Epithelial cell of esophagus (primary cell): ENCODE measurements at regions not wholly inside any gene's neighbourhood (a gene's known extent, or its start where the extent isn't known, plus 50 kb on each side); places are given as distances from the start of the nearest gene placed in this dataset.

Source experiments
- DNase-seq: peaks from one replicate; pipeline ENCODE4 v3.0.0; 2010; ENCODE audit warnings: low read depth
- H3K4me3 ChIP-seq: 2 replicates; pipeline ENCODE4 v1.5.1; 2011; ENCODE audit warnings: mild to moderate bottlenecking, low read length, control low read depth
- TF ChIP-seq, protein P1 (sequence below): IDR thresholded peaks from 2 replicates; pipeline ENCODE4 v1.5.1; 2011; ENCODE audit warnings: low read depth, mild to moderate bottlenecking, low read length, control low read depth, inconsistent platforms; ENCODE audit not compliant: insufficient read depth; ENCODE audit errors: missing control alignments

DNA sequence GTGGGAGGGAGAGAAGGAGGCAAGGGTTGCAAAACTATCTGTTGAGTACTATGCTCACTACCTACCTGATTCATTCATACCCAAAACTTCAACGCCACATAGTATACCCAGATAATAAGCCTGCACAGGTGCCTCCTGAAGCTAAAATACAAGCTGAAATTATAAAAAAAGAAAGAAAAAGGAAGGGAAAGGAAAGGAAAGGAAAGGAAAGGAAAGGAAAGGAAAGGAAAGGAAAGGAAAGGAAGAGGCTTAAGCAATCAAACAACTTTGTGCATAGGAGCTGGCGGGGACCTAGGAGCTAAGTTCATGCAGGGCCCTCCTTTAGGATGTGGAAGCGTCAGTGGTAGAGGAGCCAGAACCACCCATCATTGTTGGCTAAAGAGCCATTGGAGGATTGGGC is 108.9 kb upstream of the SYNDIG1 start:
- no peak overlapping the region for H3K4me3 ChIP-seq
- TF ChIP-seq, protein P1, sequence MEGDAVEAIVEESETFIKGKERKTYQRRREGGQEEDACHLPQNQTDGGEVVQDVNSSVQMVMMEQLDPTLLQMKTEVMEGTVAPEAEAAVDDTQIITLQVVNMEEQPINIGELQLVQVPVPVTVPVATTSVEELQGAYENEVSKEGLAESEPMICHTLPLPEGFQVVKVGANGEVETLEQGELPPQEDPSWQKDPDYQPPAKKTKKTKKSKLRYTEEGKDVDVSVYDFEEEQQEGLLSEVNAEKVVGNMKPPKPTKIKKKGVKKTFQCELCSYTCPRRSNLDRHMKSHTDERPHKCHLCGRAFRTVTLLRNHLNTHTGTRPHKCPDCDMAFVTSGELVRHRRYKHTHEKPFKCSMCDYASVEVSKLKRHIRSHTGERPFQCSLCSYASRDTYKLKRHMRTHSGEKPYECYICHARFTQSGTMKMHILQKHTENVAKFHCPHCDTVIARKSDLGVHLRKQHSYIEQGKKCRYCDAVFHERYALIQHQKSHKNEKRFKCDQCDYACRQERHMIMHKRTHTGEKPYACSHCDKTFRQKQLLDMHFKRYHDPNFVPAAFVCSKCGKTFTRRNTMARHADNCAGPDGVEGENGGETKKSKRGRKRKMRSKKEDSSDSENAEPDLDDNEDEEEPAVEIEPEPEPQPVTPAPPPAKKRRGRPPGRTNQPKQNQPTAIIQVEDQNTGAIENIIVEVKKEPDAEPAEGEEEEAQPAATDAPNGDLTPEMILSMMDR: no peak
- no peak for DNase-seq

DNA sequence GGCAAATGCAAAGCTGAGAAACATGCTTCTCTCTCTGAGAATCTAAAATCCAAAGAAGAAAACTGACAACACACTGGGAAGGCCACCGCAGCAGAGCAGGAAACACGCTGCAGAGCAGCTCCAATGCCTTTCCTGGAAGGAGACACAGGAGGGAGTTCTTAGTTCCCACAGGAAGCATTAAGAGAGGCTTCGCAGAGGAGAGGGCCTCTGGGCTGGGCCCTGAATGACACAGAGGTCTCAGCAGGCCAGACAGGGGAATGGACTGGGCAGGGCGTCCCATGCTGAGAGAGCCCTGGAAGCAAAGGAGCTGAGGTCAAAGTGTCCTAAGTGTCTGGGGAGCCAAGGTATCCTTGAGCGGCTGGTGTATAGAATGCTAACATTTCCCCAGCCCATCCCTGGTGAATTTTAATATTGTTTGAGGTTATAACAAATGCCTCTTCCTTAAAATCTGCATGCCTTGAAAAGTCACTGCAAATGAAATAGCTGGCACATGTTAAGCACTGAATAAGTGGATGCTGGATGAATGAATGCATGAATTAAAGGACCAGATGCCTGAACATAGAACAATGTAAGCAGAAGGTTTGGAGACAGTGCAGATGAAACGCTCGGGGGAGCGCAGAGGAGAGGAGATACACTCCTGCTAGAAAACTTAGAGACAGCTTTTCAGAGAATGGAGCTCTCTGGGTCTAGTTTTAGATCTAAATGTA is 110.0 kb upstream of the SYNDIG1 start:
- no peak for DNase-seq
- TF ChIP-seq, protein P1: no peak
- H3K4me3 ChIP-seq: no peak overlapping the region

DNA sequence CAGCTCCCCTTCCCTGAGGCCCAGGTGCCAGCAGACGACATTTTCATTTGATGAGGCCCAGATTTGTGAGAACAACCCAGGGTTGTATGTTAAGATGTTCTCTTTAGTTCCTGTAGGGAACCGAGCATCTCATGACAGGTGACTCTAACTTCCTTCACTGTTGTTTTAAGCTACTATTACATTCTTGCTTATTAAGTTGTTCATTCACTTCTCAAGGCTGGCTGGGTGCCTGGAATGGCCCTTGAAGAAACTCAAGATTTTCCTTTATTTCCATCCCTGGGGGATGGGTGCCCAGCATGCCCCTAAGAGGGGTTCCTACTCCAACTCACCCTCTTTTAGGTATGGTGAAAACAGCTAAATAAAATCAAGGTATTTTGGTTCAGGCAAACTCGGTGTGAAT is 111.5 kb upstream of the SYNDIG1 start:
- TF ChIP-seq, protein P1: no peak
- no peak overlapping the region for H3K4me3 ChIP-seq
- DNase-seq: no peak

DNA sequence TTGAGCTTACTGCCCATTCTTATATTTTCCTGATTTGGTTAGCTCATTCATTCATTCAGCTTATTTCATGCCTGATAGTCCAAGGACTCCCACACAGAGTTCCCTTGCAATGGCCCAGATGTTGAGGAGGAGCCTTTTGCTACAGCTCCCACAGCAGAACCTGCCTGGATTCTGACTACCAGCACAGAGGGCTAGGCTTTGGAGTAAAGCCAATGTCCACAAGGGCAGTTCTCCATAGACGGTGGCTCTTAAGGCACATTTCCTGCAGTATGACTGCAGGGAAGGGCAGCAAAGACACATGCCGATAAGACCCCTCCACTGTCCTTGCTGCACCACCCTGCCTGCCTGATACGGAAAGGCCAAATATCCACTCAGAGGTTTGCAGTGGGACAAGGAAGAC is 112.3 kb upstream of the SYNDIG1 start:
- no peak overlapping the region for H3K4me3 ChIP-seq
- TF ChIP-seq, protein P1: no peak
- no peak for DNase-seq

DNA sequence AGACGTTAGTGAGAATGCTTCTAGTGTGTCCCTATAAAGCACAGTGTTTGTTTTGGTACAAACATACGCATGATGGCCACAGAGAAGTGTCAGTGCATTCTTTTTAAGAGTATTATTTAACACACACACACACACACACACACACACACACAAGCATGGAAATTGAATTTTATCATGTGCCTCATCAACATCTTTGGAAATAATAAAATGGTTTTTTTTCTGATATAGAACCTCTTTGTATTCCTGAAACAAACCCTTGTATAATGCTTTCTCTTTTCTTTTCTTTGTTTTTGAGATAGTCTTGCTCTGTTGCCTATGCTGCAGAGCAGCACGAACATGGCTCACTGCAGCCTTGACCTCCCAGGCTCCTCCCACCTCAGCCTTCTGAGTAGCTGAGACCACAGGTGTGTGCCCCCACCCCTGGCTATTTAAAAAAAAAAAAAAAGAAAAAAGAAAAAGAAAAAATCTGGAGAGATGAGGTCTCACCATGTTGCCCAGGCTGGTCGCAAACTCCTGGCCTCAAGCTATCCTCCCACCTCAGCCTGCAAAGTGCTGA is 116.2 kb upstream of the SYNDIG1 start:
- H3K4me3 ChIP-seq: no peak overlapping the region
- DNase-seq: no peak
- TF ChIP-seq, protein P1: no peak

DNA sequence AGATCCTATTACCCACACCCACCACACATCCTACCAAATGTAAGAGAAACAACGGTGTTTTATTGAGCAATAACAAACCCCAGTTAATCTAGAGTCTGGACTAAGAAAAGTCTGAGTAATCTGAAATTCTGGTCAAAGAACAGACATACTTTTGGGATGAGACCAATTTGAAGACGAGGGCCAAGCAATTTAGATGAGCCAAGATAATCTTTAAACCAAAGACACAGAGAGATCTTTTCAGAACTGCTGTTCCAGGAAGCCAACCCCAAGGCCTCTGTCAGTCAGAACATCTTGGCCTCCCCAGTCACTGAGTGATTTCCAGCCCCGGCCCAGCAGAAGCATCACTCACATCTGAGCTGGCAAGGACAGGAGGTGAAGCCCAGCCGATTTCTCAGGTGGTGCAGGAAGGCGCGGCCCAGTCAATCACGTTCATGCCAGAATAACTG is 118.5 kb upstream of the SYNDIG1 start:
- peak; percentile 13 for DNase-seq
- TF ChIP-seq, protein P1: no peak
- H3K4me3 ChIP-seq: no peak overlapping the region

DNA sequence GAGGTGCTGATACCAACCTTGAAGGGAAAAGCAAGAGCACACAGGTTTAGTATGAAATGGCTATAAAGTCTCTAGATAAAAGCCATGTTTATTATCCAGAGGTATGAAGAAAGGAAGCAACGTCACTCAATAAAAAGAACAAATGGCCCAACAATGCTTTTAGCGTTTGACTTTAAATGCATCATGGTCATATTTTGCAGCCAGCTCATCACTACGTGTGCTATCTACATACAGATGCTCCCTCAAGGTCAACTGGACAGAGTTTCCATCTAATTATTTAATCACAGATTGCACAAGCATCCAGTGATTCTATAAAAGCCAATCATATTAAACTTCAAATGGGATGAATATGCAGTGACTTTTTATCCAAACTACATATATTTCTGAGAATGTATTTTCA is 127.6 kb upstream of the SYNDIG1 start:
- no peak for DNase-seq

More for the DNA sequence above, 127.6 kb upstream of the SYNDIG1 start:
- no peak overlapping the region for H3K4me3 ChIP-seq
- TF ChIP-seq, protein P1: no peak
